ENCODE measurements at regions not wholly inside any gene's neighbourhood (a gene's known extent, or its start where the extent isn't known, plus 50 kb on each side); places are given as distances from the start of the nearest gene placed in this dataset.
"Not testable (repeated sequence)": the region's sequence is repeated elsewhere in the genome, so short reads cannot be mapped to it uniquely, and the experiment has no call there.

GRCh38 chr10:32217216-32217615 lies 129.7 kb downstream of the EPC1 start:
- Histone ChIP-seq H3K36me3 (replicated peaks) (no peaks in the 10 kb centered on the region), H3K27me3 (ENCODE audit: low read depth) (no peaks in the 10 kb centered on the region), H3K9me3 (peaks cover 3% of the 10 kb centered on the region; the same call in 1 of the 2 replicates), H3K4me3 (no peak overlapping the region), H3K4me1 (no peaks in the 10 kb centered on the region)
- in situ Hi-C loops (cut with MboI; ENCODE audit: low sequenced_read_pairs) = no loop called here
- DNase-seq (ENCODE audit: low spot score in 2 of 2) = no peak

GRCh38 chr10:32213838-32214237 lies 133.1 kb downstream of the EPC1 start:
- in situ Hi-C loops (cut with MboI; ENCODE audit: low sequenced_read_pairs) = not testable (repeated sequence)

GRCh38 chr10:32211046-32211363 lies 136.0 kb downstream of the EPC1 start:
- DNase-seq (ENCODE audit: low spot score in 2 of 2) = no peak
- H3K27me3 ChIP-seq (ENCODE audit: low read depth) = no peaks in the 10 kb centered on the region
- no peaks in the 10 kb centered on the region for H3K4me1 ChIP-seq
- no peaks in the 10 kb centered on the region for H3K36me3 ChIP-seq (replicated peaks)
- no peaks in the 10 kb centered on the region for H3K9me3 ChIP-seq
- in situ Hi-C loops (cut with MboI; ENCODE audit: low sequenced_read_pairs) = no loop called here
- H3K4me3 ChIP-seq = no peak overlapping the region

More at GRCh38 chr10:32213838-32214237, 133.1 kb downstream of the EPC1 start:
- not testable (repeated sequence) for H3K4me3 ChIP-seq; H3K4me1 ChIP-seq; H3K27me3 ChIP-seq (ENCODE audit: low read depth); H3K36me3 ChIP-seq (replicated peaks); DNase-seq (ENCODE audit: low spot score in 2 of 2); H3K9me3 ChIP-seq

GRCh38 chr10:32210306-32211045 lies 136.5 kb downstream of the EPC1 start:
- in situ Hi-C loops (cut with MboI; ENCODE audit: low sequenced_read_pairs) = no loop called here
- H3K27me3 ChIP-seq (ENCODE audit: low read depth) = no peaks in the 10 kb centered on the region
- no peaks in the 10 kb centered on the region for H3K9me3 ChIP-seq
- H3K36me3 ChIP-seq (replicated peaks) = no peaks in the 10 kb centered on the region
- H3K4me3 ChIP-seq = no peak overlapping the region
- H3K4me1 ChIP-seq = no peaks in the 10 kb centered on the region
- DNase-seq (ENCODE audit: low spot score in 2 of 2) = peak; percentile 41 to 45

- H3K9me3 ChIP-seq; H3K36me3 ChIP-seq (replicated peaks); H3K27me3 ChIP-seq (ENCODE audit: low read depth); in situ Hi-C loops (cut with MboI; ENCODE audit: low sequenced_read_pairs); H3K4me3 ChIP-seq; H3K4me1 ChIP-seq; DNase-seq (ENCODE audit: low spot score in 2 of 2): not testable (repeated sequence)
Measured at GRCh38 chr10:32208005-32208404, 139.0 kb downstream of the EPC1 start.

GRCh38 chr10:32207544-32207943 lies 139.4 kb downstream of the EPC1 start:
- in situ Hi-C loops (cut with MboI; ENCODE audit: low sequenced_read_pairs) = no loop called here
- Histone ChIP-seq H3K4me1 (no peaks in the 10 kb centered on the region), H3K27me3 (ENCODE audit: low read depth) (no peaks in the 10 kb centered on the region), H3K9me3 (no peaks in the 10 kb centered on the region), H3K4me3 (no peak overlapping the region), H3K36me3 (replicated peaks) (no peaks in the 10 kb centered on the region)
- DNase-seq (ENCODE audit: low spot score in 2 of 2) = peak; percentile 46 to 76

GRCh38 chr10:32205670-32206069 lies 141.3 kb downstream of the EPC1 start:
- DNase-seq (ENCODE audit: low spot score in 2 of 2) = no peak
- Histone ChIP-seq H3K4me3 (no peak overlapping the region), H3K27me3 (ENCODE audit: low read depth) (no peaks in the 10 kb centered on the region), H3K36me3 (replicated peaks) (no peaks in the 10 kb centered on the region), H3K4me1 (no peaks in the 10 kb centered on the region), H3K9me3 (no peaks in the 10 kb centered on the region)
- in situ Hi-C loops (cut with MboI; ENCODE audit: low sequenced_read_pairs) = no loop called here

GRCh38 chr10:32204606-32205005 lies 142.4 kb downstream of the EPC1 start:
- in situ Hi-C loops (cut with MboI; ENCODE audit: low sequenced_read_pairs) = no loop called here
- H3K27me3 ChIP-seq (ENCODE audit: low read depth) = no peaks in the 10 kb centered on the region
- no peaks in the 10 kb centered on the region for H3K9me3 ChIP-seq
- H3K36me3 ChIP-seq (replicated peaks) = no peaks in the 10 kb centered on the region
- no peak overlapping the region for H3K4me3 ChIP-seq
- no peaks in the 10 kb centered on the region for H3K4me1 ChIP-seq
- no peak for DNase-seq (ENCODE audit: low spot score in 2 of 2)

GRCh38 chr10:32199714-32200394 lies 143.6 kb upstream of the KIF5B start:
- Histone ChIP-seq H3K4me1 (no peaks in the 10 kb centered on the region), H3K36me3 (replicated peaks) (no peaks in the 10 kb centered on the region), H3K27me3 (ENCODE audit: low read depth) (no peaks in the 10 kb centered on the region), H3K9me3 (no peaks in the 10 kb centered on the region), H3K4me3 (no peak overlapping the region)
- in situ Hi-C loops (cut with MboI; ENCODE audit: low sequenced_read_pairs) = loop anchor here (25.0 kb wide), 1 partner anchor 363 kb away; no protein-coding TSS in a partner anchor
- no peak for DNase-seq (ENCODE audit: low spot score in 2 of 2)

- Histone ChIP-seq H3K9me3 (no peaks in the 10 kb centered on the region), H3K4me3 (no peak overlapping the region), H3K4me1 (no peaks in the 10 kb centered on the region), H3K36me3 (replicated peaks) (no peaks in the 10 kb centered on the region), H3K27me3 (ENCODE audit: low read depth) (no peaks in the 10 kb centered on the region; the same call in 1 of the 2 replicates)
- in situ Hi-C loops (cut with MboI; ENCODE audit: low sequenced_read_pairs) = loop anchor here (25.0 kb wide), 1 partner anchor 360 kb away; no protein-coding TSS in a partner anchor
- no peak for DNase-seq (ENCODE audit: low spot score in 2 of 2)
Measured at GRCh38 chr10:32197423-32197822, 141.2 kb upstream of the KIF5B start.

GRCh38 chr10:32190890-32191491 lies 134.8 kb upstream of the KIF5B start:
- peak in 1 of 2 experiments; percentile 11 for DNase-seq (ENCODE audit: low spot score in 2 of 2)
- no peaks in the 10 kb centered on the region for H3K9me3 ChIP-seq
- H3K4me1 ChIP-seq = no peaks in the 10 kb centered on the region
- H3K4me3 ChIP-seq = no peak overlapping the region
- in situ Hi-C loops (cut with MboI; ENCODE audit: low sequenced_read_pairs) = loop anchor here (25.0 kb wide), 1 partner anchor 354 kb away; no protein-coding TSS in a partner anchor
- no peaks in the 10 kb centered on the region for H3K36me3 ChIP-seq (replicated peaks)
- H3K27me3 ChIP-seq (ENCODE audit: low read depth) = no peaks in the 10 kb centered on the region; the same call in 1 of the 2 replicates

GRCh38 chr10:32189400-32190084 lies 133.3 kb upstream of the KIF5B start:
- in situ Hi-C loops (cut with MboI; ENCODE audit: low sequenced_read_pairs) = loop anchor here (25.0 kb wide), 1 partner anchor 352 kb away; no protein-coding TSS in a partner anchor
- Histone ChIP-seq H3K27me3 (ENCODE audit: low read depth) (no peaks in the 10 kb centered on the region; the same call in 1 of the 2 replicates), H3K4me3 (no peak overlapping the region), H3K9me3 (no peaks in the 10 kb centered on the region), H3K4me1 (no peaks in the 10 kb centered on the region), H3K36me3 (replicated peaks) (no peaks in the 10 kb centered on the region)
- DNase-seq (ENCODE audit: low spot score in 2 of 2) = peak in 1 of 2 experiments; percentile 4

- in situ Hi-C loops (cut with MboI; ENCODE audit: low sequenced_read_pairs) = loop anchor here (25.0 kb wide), 1 partner anchor 351 kb away; no protein-coding TSS in a partner anchor
- not testable (repeated sequence) for H3K9me3 ChIP-seq; H3K27me3 ChIP-seq (ENCODE audit: low read depth); H3K4me1 ChIP-seq; DNase-seq (ENCODE audit: low spot score in 2 of 2); H3K36me3 ChIP-seq (replicated peaks); H3K4me3 ChIP-seq
Measured at GRCh38 chr10:32188601-32189000, 132.4 kb upstream of the KIF5B start.
